IgD-negative memory B cell (primary cell): ENCODE measurements at regions not wholly inside any gene's neighbourhood (a gene's known extent, or its start where the extent isn't known, plus 50 kb on each side); places are given as distances from the start of the nearest gene placed in this dataset.
"Not testable (repeated sequence)": the region's sequence is repeated elsewhere in the genome, so short reads cannot be mapped to it uniquely, and the experiment has no call there.

Experiments
- H3K27ac Mint-ChIP-seq, 3 donors: one replicate each; pipeline ENCODE4 v1.8.0; 2020 to 2022; ENCODE audit warnings: mild to moderate bottlenecking in 3 of 3, mixed read lengths in 3 of 3, moderate library complexity in 1 of 3
- H3K27me3 Mint-ChIP-seq: one replicate; pipeline ENCODE4 v1.8.0; 2021; ENCODE audit warnings: mixed read lengths
- H3K36me3 Mint-ChIP-seq: one replicate; pipeline ENCODE4 v1.8.0; 2020; ENCODE audit warnings: mild to moderate bottlenecking, mixed read lengths
- H3K4me1 Mint-ChIP-seq, 3 donors: one replicate each; pipeline ENCODE4 v1.8.0; 2020 to 2022; ENCODE audit warnings: mixed read lengths in 3 of 3, mild to moderate bottlenecking in 1 of 3
- H3K4me3 Mint-ChIP-seq, 4 donors: one replicate each; pipeline ENCODE4 v1.8.0; 2020 to 2022; ENCODE audit warnings: mild to moderate bottlenecking in 4 of 4, mixed read lengths in 4 of 4, moderate library complexity in 3 of 4
- H3K9me3 Mint-ChIP-seq, 3 donors: one replicate each; pipeline ENCODE4 v1.8.0; 2020 to 2021; ENCODE audit warnings: mixed read lengths in 3 of 3, mild to moderate bottlenecking in 1 of 3

DNA sequence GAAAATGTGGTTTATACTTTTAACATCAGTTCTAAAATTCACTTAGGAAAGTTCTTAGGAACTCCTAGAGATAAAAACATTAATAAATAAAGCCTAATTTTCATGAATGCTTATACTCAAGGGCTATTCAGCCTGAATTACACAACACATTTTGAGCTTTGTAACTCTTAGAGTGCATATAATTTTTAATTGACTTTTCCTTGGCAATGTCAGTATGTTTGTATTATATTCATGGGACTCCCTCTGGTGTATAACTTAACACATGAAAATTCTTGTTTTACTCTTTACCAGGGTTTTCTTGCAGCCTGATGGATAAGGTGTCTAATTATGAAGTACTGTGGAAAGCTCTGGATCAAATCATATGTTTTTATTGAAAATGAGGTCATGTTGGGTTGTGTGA, 150.6 kb upstream of the HMGA2 start:
- H3K27ac Mint-ChIP-seq = no peak overlapping the region
- no peaks in the 10 kb centered on the region for H3K4me1 Mint-ChIP-seq
- no peaks in the 10 kb centered on the region for H3K36me3 Mint-ChIP-seq
- H3K9me3 Mint-ChIP-seq = peaks cover 0 to 5% (median 5%) of the 10 kb centered on the region in 3 donors
- H3K4me3 Mint-ChIP-seq = no peak overlapping the region
- H3K27me3 Mint-ChIP-seq = peaks cover 2% of the 10 kb centered on the region

GRCh38 chr12:65675141-65675621, 149.1 kb upstream of the HMGA2 start:
- peaks cover 0 to 5% (median 2%) of the 10 kb centered on the region in 3 donors for H3K9me3 Mint-ChIP-seq
- H3K36me3 Mint-ChIP-seq = no peaks in the 10 kb centered on the region
- peaks cover 2% of the 10 kb centered on the region for H3K27me3 Mint-ChIP-seq
- no peak overlapping the region for H3K4me3 Mint-ChIP-seq
- no peaks in the 10 kb centered on the region for H3K4me1 Mint-ChIP-seq
- H3K27ac Mint-ChIP-seq = no peak overlapping the region

DNA sequence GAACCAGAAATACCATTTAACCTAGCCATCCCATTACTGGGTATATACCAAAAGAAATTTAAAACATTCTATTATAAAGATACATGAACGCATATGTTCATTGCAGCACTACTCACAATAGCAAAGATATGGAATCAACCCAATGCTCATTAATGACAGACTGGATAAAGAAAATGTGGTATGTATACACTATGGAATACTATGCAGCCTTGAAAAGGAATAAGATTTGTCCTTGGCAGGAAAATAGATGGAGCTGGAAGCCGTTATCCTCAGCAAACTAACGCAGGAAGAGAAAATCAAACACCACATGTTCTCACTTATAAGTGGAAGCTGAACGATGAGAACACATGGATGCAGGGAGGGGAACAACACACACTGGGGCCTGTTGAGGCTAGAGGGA, 146.1 kb upstream of the HMGA2 start:
- H3K9me3 Mint-ChIP-seq, H3K4me3 Mint-ChIP-seq, H3K27ac Mint-ChIP-seq, H3K4me1 Mint-ChIP-seq, H3K36me3 Mint-ChIP-seq, H3K27me3 Mint-ChIP-seq: not testable (repeated sequence)

DNA sequence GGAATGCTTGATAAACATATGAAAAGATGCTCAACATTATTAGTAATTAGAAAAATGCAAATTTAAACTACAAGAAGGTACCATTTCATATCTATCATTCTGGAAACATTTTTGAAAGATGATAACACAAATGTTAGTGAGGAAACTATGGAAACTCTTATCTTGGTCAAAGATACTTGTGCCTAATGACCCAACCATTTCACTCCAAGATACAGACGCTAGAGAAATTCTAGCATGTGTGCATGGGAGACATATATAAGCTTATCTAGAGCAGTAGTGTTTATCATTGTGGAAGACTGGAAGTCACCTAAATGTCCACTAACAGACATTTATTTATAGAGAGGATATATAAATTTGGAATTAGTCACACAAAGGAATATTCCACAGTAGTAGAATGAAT, 143.1 kb upstream of the HMGA2 start:
- Mint-ChIP-seq H3K36me3 (no peaks in the 10 kb centered on the region), H3K27ac (no peak overlapping the region), H3K27me3 (no peaks in the 10 kb centered on the region), H3K9me3 (peaks cover 0 to 5% (median 4%) of the 10 kb centered on the region in 3 donors), H3K4me3 (no peak overlapping the region), H3K4me1 (no peaks in the 10 kb centered on the region)

GRCh38 chr12:65682112-65682511, 142.2 kb upstream of the HMGA2 start:
- H3K9me3 Mint-ChIP-seq = peaks cover 0 to 6% (median 5%) of the 10 kb centered on the region in 3 donors

GRCh38 chr12:65684906-65685305, 139.4 kb upstream of the HMGA2 start:
- H3K9me3 Mint-ChIP-seq = peaks cover 0 to 6% (median 1%) of the 10 kb centered on the region in 3 donors
- no peak overlapping the region for H3K4me3 Mint-ChIP-seq
- H3K27ac Mint-ChIP-seq = no peak overlapping the region
- no peaks in the 10 kb centered on the region for H3K27me3 Mint-ChIP-seq
- H3K4me1 Mint-ChIP-seq = no peaks in the 10 kb centered on the region
- H3K36me3 Mint-ChIP-seq = no peaks in the 10 kb centered on the region

More at GRCh38 chr12:65682112-65682511, 142.2 kb upstream of the HMGA2 start:
- H3K27ac Mint-ChIP-seq = no peak overlapping the region
- H3K4me3 Mint-ChIP-seq = no peak overlapping the region
- H3K36me3 Mint-ChIP-seq = no peaks in the 10 kb centered on the region
- H3K4me1 Mint-ChIP-seq = no peaks in the 10 kb centered on the region
- H3K27me3 Mint-ChIP-seq = no peaks in the 10 kb centered on the region

GRCh38 chr12:65685514-65685913, 138.8 kb upstream of the HMGA2 start:
- no peaks in the 10 kb centered on the region for H3K4me1 Mint-ChIP-seq

GRCh38 chr12:65689508-65689907, 134.8 kb upstream of the HMGA2 start:
- Mint-ChIP-seq H3K4me3 (no peak overlapping the region), H3K4me1 (no peaks in the 10 kb centered on the region), H3K36me3 (no peaks in the 10 kb centered on the region), H3K9me3 (peaks cover 0 to 6% (median 1%) of the 10 kb centered on the region in 3 donors), H3K27ac (no peak overlapping the region), H3K27me3 (no peaks in the 10 kb centered on the region)

More at GRCh38 chr12:65685514-65685913, 138.8 kb upstream of the HMGA2 start:
- H3K27ac Mint-ChIP-seq = no peak overlapping the region
- H3K9me3 Mint-ChIP-seq = peaks cover 0 to 6% (median 1%) of the 10 kb centered on the region in 3 donors
- H3K36me3 Mint-ChIP-seq = no peaks in the 10 kb centered on the region
- H3K4me3 Mint-ChIP-seq = no peak overlapping the region
- H3K27me3 Mint-ChIP-seq = no peaks in the 10 kb centered on the region

DNA sequence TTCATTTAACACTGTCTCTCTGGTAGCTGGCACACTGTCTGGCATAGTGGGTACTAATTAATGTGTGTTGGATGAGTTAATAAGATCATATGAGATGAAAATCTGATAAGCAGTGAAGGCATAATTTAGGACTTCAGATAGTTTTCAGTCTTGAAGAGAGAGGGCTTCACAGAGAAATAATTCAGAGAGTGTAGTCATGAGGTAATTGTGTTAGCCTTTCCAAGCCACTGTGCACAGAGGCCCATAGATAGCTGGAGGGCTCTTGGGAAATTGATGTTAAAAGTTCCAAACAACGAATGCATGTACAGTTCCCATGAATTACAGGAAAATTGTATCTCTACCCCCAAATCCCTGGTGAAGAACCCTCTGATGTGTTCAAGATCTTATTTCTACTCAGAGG, 133.8 kb upstream of the HMGA2 start:
- H3K4me1 Mint-ChIP-seq = no peaks in the 10 kb centered on the region
- peaks cover 0 to 6% (median 1%) of the 10 kb centered on the region in 3 donors for H3K9me3 Mint-ChIP-seq
- H3K27ac Mint-ChIP-seq = no peak overlapping the region
- H3K36me3 Mint-ChIP-seq = no peaks in the 10 kb centered on the region
- H3K4me3 Mint-ChIP-seq = no peak overlapping the region
- no peaks in the 10 kb centered on the region for H3K27me3 Mint-ChIP-seq

- Mint-ChIP-seq H3K4me1 (no peaks in the 10 kb centered on the region), H3K27me3 (no peaks in the 10 kb centered on the region), H3K9me3 (peaks cover 0 to 2% (median 1%) of the 10 kb centered on the region in 3 donors), H3K36me3 (no peaks in the 10 kb centered on the region), H3K4me3 (no peak overlapping the region), H3K27ac (no peak overlapping the region)
Measured at GRCh38 chr12:65694130-65694529, 130.2 kb upstream of the HMGA2 start.

DNA sequence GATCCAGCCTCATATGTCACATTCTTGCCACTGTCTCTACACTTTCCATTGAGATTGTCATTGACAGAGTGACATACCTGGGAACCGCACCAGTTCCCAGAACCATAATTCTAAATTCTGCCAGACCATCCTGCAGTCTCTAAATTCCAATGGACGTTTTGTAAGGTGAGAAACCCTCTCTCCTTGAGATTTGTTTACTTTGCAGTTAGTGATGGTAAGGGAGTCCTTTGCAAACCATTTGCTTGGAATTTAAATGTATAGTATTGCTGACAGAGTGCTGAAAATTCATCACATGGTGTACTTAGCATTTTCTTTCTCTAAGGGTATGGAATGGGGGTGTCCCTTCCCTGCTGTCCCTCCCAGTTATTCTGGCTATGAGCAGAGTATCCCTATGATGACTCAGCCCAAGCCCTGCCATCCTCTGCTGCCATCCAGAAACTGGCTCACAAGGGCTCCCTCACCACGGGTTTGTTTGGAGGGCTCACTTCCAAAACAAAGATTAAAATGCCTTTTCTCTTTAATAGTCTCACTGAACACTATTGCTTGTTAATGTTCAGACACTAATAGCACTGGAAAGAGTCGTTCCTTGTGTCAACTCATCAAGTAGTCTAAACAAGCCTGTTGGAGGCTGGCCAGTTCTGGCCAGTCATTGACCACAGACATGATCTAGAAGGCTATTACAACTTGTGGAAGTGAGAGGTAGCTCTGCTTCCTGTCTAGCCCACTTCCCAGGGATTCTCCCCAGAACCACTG, 129.0 kb upstream of the HMGA2 start:
- Mint-ChIP-seq H3K4me3 (no peak overlapping the region), H3K36me3 (no peaks in the 10 kb centered on the region), H3K9me3 (peaks cover 0 to 2% (median 0%) of the 10 kb centered on the region in 3 donors), H3K27me3 (no peaks in the 10 kb centered on the region), H3K27ac (no peak overlapping the region), H3K4me1 (no peaks in the 10 kb centered on the region)

DNA sequence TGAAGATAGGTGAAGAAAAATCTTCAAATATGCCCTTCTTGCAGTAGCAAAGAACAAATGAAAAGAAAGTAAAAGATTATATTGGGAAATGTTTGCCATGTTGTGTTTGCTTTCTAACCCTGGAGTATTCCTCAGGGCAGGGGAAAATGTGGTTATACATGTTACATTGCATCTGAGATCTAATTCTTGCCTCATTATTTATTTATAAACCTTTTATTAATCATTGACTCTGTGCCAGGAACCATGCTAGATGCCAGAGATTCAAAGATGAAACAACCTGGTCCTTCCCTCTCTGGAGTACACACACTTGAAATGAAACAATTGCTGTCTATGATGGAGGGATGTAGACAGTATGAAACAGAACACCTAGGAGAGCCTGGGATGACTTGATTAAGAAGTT, 128.1 kb upstream of the HMGA2 start:
- H3K4me1 Mint-ChIP-seq = no peaks in the 10 kb centered on the region
- H3K27me3 Mint-ChIP-seq = no peaks in the 10 kb centered on the region
- no peaks in the 10 kb centered on the region for H3K36me3 Mint-ChIP-seq
- no peak overlapping the region for H3K27ac Mint-ChIP-seq
- H3K4me3 Mint-ChIP-seq = no peak overlapping the region
- H3K9me3 Mint-ChIP-seq = peaks cover 0 to 2% (median 0%) of the 10 kb centered on the region in 3 donors

- H3K4me1 Mint-ChIP-seq = no peaks in the 10 kb centered on the region
- H3K27ac Mint-ChIP-seq = no peak overlapping the region
- H3K36me3 Mint-ChIP-seq = no peaks in the 10 kb centered on the region
- peaks cover 0 to 4% (median 1%) of the 10 kb centered on the region in 3 donors for H3K9me3 Mint-ChIP-seq
- no peak overlapping the region for H3K4me3 Mint-ChIP-seq
- H3K27me3 Mint-ChIP-seq = no peaks in the 10 kb centered on the region
Measured at GRCh38 chr12:65699251-65699650, 125.0 kb upstream of the HMGA2 start.

DNA sequence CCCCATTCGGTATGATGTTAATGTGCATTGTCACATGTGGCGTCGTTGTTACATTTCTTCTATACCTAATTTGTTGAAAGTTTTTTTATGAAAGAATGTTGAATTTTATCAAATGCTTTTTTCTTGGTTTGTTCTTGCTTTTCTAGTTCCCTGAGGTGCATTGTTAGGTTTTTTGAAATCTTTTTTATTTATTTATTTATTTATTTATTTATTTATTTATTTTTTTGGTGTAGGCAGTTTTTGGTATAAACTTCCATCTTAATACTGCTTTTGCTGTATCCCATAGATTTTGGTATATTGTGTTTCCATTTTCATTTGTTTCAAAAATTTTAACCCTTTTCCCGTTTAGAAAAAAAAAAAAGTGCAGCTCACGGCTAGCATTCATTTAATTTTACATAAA, 121.1 kb upstream of the HMGA2 start:
- no peak overlapping the region for H3K4me3 Mint-ChIP-seq
- H3K4me1 Mint-ChIP-seq = no peaks in the 10 kb centered on the region
- no peaks in the 10 kb centered on the region for H3K36me3 Mint-ChIP-seq
- no peak overlapping the region for H3K27ac Mint-ChIP-seq
- peaks cover 7 to 19% (median 18%) of the 10 kb centered on the region in 3 donors for H3K9me3 Mint-ChIP-seq
- no peaks in the 10 kb centered on the region for H3K27me3 Mint-ChIP-seq

GRCh38 chr12:65705380-65705876, 118.9 kb upstream of the HMGA2 start:
- Mint-ChIP-seq H3K4me1 (no peaks in the 10 kb centered on the region), H3K9me3 (peaks cover 7 to 19% (median 18%) of the 10 kb centered on the region in 3 donors), H3K36me3 (no peaks in the 10 kb centered on the region), H3K4me3 (no peak overlapping the region), H3K27ac (no peak overlapping the region), H3K27me3 (no peaks in the 10 kb centered on the region)

GRCh38 chr12:65707051-65707450, 117.2 kb upstream of the HMGA2 start:
- Mint-ChIP-seq H3K4me3 (no peak overlapping the region), H3K4me1 (no peaks in the 10 kb centered on the region), H3K27me3 (peaks cover 6% of the 10 kb centered on the region), H3K27ac (no peak overlapping the region), H3K9me3 (peaks cover 7 to 19% (median 18%) of the 10 kb centered on the region in 3 donors), H3K36me3 (no peaks in the 10 kb centered on the region)
